ENCODE measurements at regions not wholly inside any gene's neighbourhood (a gene's known extent, or its start where the extent isn't known, plus 50 kb on each side); places are given as distances from the start of the nearest gene placed in this dataset.

DNA sequence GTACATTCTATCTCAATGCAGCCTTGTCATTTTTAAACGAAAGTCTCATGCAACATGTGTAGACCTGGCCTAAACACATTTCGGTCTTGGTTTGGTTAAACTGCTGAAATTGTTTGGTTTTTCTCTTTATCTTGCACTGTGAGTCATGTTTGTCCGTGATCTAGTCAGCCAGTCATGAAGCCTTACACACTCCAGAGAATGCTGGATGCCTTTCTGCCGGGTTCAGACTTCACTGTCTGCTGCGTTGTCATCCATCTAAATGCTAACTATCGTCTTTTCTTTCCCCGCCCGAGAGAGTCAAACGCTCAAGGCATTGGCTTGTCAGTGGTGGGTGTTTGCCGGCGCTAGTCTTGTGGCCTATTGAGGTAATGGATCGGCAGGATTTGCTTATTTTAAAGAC lies 1194.6 kb upstream of the WWC1 start:
- TF ChIP-seq, protein P1, sequence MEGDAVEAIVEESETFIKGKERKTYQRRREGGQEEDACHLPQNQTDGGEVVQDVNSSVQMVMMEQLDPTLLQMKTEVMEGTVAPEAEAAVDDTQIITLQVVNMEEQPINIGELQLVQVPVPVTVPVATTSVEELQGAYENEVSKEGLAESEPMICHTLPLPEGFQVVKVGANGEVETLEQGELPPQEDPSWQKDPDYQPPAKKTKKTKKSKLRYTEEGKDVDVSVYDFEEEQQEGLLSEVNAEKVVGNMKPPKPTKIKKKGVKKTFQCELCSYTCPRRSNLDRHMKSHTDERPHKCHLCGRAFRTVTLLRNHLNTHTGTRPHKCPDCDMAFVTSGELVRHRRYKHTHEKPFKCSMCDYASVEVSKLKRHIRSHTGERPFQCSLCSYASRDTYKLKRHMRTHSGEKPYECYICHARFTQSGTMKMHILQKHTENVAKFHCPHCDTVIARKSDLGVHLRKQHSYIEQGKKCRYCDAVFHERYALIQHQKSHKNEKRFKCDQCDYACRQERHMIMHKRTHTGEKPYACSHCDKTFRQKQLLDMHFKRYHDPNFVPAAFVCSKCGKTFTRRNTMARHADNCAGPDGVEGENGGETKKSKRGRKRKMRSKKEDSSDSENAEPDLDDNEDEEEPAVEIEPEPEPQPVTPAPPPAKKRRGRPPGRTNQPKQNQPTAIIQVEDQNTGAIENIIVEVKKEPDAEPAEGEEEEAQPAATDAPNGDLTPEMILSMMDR (IDR thresholded peaks at IDR 0.05; ENCODE audit: poor library complexity, severe bottlenecking), result no peak
- no peak for TF ChIP-seq POLR2AphosphoS5 (IDR thresholded peaks at IDR 0.05)
- TF ChIP-seq EZH2 (IDR thresholded peaks at IDR 0.05; ENCODE audit: borderline replicate concordance, insufficient read depth, low read length, poor library complexity, severe bottlenecking), result no peak
